Tibial nerve (tissue), 4 donors: ENCODE measurements at regions not wholly inside any gene's neighbourhood (a gene's known extent, or its start where the extent isn't known, plus 50 kb on each side); places are given as distances from the start of the nearest gene placed in this dataset.

Source experiments
- DNase-seq, 2 donors: peaks; one replicate each; pipeline ENCODE4 v3.0.0-alpha.2; 2019; ENCODE audit warnings: low spot score in 2 of 2
- H3K27ac ChIP-seq, 4 donors: fragments of 200-600 bp; sonication (generic) in 3 of 4; one replicate each; pipeline ENCODE4 v1.5.1; 2017 to 2019; ENCODE audit warnings: mild to moderate bottlenecking in 1 of 4
- H3K27me3 ChIP-seq, 2 donors: fragments of 200-600 bp; sonication (generic) in 1 of 2; one replicate each; pipeline versions ENCODE4 v1.5.1 to v1.6.0; 2017 to 2019
- H3K36me3 ChIP-seq, 3 donors: fragments of 200-600 bp; sonication (generic); one replicate each; pipeline ENCODE4 v1.5.1; 2018 to 2019
- H3K4me1 ChIP-seq, 4 donors: fragments of 200-600 bp; sonication (generic) in 3 of 4; one replicate each; pipeline ENCODE4 v1.5.1; 2017 to 2019
- H3K4me3 ChIP-seq, 4 donors: fragments of 200-600 bp; sonication (generic) in 3 of 4; one replicate each; pipeline ENCODE4 v1.5.1; 2017 to 2019; ENCODE audit warnings: mild to moderate bottlenecking in 1 of 4, moderate library complexity in 1 of 4
- H3K9me3 ChIP-seq, 4 donors: fragments of 200-600 bp; sonication (generic) in 3 of 4; one replicate each; pipeline ENCODE4 v1.5.1; 2017 to 2019
- CTCF ChIP-seq, 5 experiments: fragments of 200-600 bp in 3 of 5; fragments of 450-650 bp in 2 of 5; sonication (generic) in 3 of 5; IDR thresholded peaks; one replicate each; pipeline ENCODE4 v1.5.1; 2016 to 2019; ENCODE audit warnings: antibody characterized with exemption in 5 of 5, mild to moderate bottlenecking in 3 of 5, moderate library complexity in 2 of 5
- EP300 ChIP-seq, 2 donors: sonication (generic); formaldehyde crosslinking; IDR thresholded peaks; one replicate each; pipeline ENCODE4 v1.6.1; 2017; ENCODE audit warnings: antibody characterized with exemption in 2 of 2, mild to moderate bottlenecking in 1 of 2
- POLR2A ChIP-seq, 2 donors: fragments of 450-650 bp; IDR thresholded peaks; one replicate each; pipeline ENCODE4 v1.6.1; 2017; ENCODE audit warnings: antibody characterized with exemption in 2 of 2, mild to moderate bottlenecking in 2 of 2, moderate library complexity in 2 of 2
- WGBS, 2 donors: methylation state at CpG; one replicate each; pipeline ENCODE4 v1.1.5; 2018; 5-methylcytosine and 5-hydroxymethylcytosine counted together

DNA sequence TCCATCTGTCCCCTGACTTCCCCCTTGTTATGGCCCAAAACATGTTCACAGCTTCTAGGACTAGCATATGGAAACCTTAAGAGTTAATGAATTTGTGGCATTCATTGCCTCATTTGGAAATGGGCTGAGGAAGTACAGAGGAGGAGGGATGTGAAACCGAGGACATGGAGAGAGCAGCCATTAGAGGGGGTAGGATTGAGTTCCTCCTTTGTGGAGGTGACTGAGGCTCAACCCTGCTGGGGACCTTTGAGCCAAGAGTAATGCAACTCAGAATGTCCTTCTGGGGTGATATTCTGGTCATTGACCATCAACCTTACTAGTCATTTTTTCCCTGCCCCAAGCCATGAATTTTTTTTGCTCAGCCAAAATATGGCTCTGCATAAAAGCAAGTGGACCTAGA, 109.4 kb downstream of the ZNF518B start:
- H3K4me3 ChIP-seq, result no peak overlapping the region
- no peaks in the 10 kb centered on the region for H3K4me1 ChIP-seq
- WGBS, 2 donors, result 20 to 65% methylated on average over 1 of the region's 1 CpG
- no peaks in the 10 kb centered on the region for H3K36me3 ChIP-seq
- no peaks in the 10 kb centered on the region for H3K27me3 ChIP-seq
- H3K9me3 ChIP-seq, result peaks cover 0 to under 1% (median 0%) of the 10 kb centered on the region in 4 donors
- TF ChIP-seq EP300 (IDR thresholded peaks at IDR 0.05), result no peak
- no peak overlapping the region for H3K27ac ChIP-seq
- DNase-seq, result no peak

DNA sequence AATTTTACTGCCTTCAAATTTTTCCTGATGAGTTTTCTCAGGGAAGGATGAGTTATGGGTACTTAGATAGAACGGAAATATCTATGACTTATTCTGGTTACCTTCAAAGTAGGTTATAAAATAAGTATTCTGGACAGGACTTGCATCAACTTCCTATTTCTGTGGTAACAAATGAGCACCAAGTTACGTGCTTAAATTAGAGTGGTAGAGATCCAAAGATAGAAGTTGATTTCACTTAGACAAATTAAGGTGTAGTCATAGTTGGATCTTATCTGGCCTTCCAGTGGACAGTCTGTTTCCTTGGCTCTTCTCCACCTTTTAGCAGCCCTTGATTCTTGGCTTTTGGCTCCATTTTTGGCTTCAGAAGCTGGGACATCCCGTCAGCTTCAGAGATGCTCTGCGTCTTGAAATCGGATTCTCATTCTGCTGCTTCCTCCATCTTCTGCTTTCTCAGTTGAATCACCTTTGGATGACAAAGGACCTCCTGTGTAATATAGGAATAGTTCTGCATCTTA, 109.9 kb downstream of the ZNF518B start:
- no peak overlapping the region for H3K4me3 ChIP-seq
- TF ChIP-seq CTCF (IDR thresholded peaks at IDR 0.05) (no peak), POLR2A (IDR thresholded peaks at IDR 0.05) (no peak), EP300 (IDR thresholded peaks at IDR 0.05) (no peak)
- no peaks in the 10 kb centered on the region for H3K27me3 ChIP-seq
- no peak overlapping the region for H3K27ac ChIP-seq
- WGBS, 2 donors, result 88 to 89% methylated on average over 5 of the region's 5 CpGs
- no peak for DNase-seq
- no peaks in the 10 kb centered on the region for H3K4me1 ChIP-seq
- no peaks in the 10 kb centered on the region for H3K9me3 ChIP-seq
- H3K36me3 ChIP-seq, result no peaks in the 10 kb centered on the region

- Histone ChIP-seq H3K27ac (no peak overlapping the region), H3K4me3 (no peak overlapping the region), H3K4me1 (no peaks in the 10 kb centered on the region), H3K27me3 (no peaks in the 10 kb centered on the region), H3K36me3 (no peaks in the 10 kb centered on the region), H3K9me3 (no peaks in the 10 kb centered on the region)
- no peak for DNase-seq
- WGBS, 2 donors, result 75 to 80% methylated on average over 2 of the region's 2 CpGs
- TF ChIP-seq CTCF (IDR thresholded peaks at IDR 0.05) (no peak), POLR2A (IDR thresholded peaks at IDR 0.05) (no peak), EP300 (IDR thresholded peaks at IDR 0.05) (no peak)
Measured at GRCh38 chr4:10346023-10346422, 111.2 kb downstream of the ZNF518B start.

GRCh38 chr4:10345381-10345784, 111.8 kb downstream of the ZNF518B start:
- WGBS, 2 donors, result 95 to 97% methylated on average over 3 of the region's 3 CpGs
- Histone ChIP-seq H3K36me3 (no peaks in the 10 kb centered on the region), H3K27ac (no peak overlapping the region), H3K9me3 (no peaks in the 10 kb centered on the region), H3K27me3 (no peaks in the 10 kb centered on the region), H3K4me1 (no peaks in the 10 kb centered on the region), H3K4me3 (no peak overlapping the region)
- no peak for DNase-seq
- TF ChIP-seq CTCF (IDR thresholded peaks at IDR 0.05) (no peak), POLR2A (IDR thresholded peaks at IDR 0.05) (no peak), EP300 (IDR thresholded peaks at IDR 0.05) (no peak)

- Histone ChIP-seq H3K4me1 (no peaks in the 10 kb centered on the region), H3K4me3 (no peak overlapping the region), H3K27ac (no peak overlapping the region), H3K27me3 (no peaks in the 10 kb centered on the region), H3K36me3 (no peaks in the 10 kb centered on the region), H3K9me3 (no peaks in the 10 kb centered on the region)
- TF ChIP-seq CTCF (IDR thresholded peaks at IDR 0.05) (no peak), POLR2A (IDR thresholded peaks at IDR 0.05) (no peak), EP300 (IDR thresholded peaks at IDR 0.05) (no peak)
- no peak for DNase-seq
- 84 to 93% methylated on average over 4 of the region's 4 CpGs for WGBS, 2 donors
Measured at GRCh38 chr4:10344824-10345223, 112.4 kb downstream of the ZNF518B start.

DNA sequence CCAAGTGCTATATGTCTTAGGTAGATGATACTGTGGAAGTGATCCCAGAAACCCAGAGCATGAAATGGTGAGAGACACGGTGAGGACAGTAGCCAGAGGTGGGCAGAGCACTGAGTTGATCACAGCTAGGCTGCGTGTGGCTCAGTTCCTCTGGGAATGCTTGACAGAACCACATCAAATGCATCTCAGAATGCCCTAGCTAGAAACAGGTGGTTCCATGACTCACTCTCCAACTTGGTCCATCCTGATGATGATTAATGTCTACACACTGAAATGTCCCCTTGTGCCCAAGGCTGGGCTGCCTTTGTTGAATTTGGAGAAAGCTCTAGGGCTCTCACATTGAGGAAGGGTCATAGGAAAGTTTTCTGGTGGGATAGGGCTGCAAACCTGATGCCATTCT, 113.6 kb downstream of the ZNF518B start:
- Histone ChIP-seq H3K4me1 (no peaks in the 10 kb centered on the region), H3K27ac (no peak overlapping the region), H3K27me3 (no peaks in the 10 kb centered on the region), H3K36me3 (no peaks in the 10 kb centered on the region), H3K4me3 (no peak overlapping the region), H3K9me3 (no peaks in the 10 kb centered on the region)
- DNase-seq, result no peak
- TF ChIP-seq EP300 (IDR thresholded peaks at IDR 0.05) (no peak), CTCF (IDR thresholded peaks at IDR 0.05) (no peak), POLR2A (IDR thresholded peaks at IDR 0.05) (no peak)
- WGBS, 2 donors, result 70 to 76% methylated on average over 2 of the region's 2 CpGs
